ENCODE measurements at regions not wholly inside any gene's neighbourhood (a gene's known extent, or its start where the extent isn't known, plus 50 kb on each side); places are given as distances from the start of the nearest gene placed in this dataset.

DNA sequence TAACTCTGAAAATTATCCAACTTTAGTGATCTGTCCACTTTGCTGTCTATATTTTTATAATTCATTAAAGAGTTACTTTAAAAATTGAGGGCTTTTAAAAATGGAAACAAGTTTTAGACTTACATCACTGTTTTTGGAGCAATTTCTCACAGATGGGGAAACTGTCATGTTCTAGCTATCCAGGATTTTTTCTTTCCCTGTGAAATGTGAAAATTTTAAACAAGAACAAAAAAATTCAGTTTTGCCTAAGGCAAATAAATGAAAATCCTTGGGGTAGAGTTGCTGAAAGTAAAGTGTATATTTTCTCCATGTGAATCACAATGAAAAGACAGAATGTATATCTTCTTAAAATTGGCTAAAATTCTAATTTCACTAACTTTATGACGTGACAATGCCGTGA is 553.7 kb downstream of the MCTP2 start:
- no peak for TF ChIP-seq PATZ1 (CRISPR knock-in tag; IDR thresholded peaks at IDR 0.05; ENCODE audit: borderline replicate concordance)
- TF ChIP-seq ZNF70 (CRISPR knock-in tag; IDR thresholded peaks at IDR 0.05), result no peak
- no peak for TF ChIP-seq BACH2 (CRISPR knock-in tag; IDR thresholded peaks at IDR 0.05; ENCODE audit: borderline replicate concordance)
- TF ChIP-seq ZFP3 (CRISPR knock-in tag; IDR thresholded peaks at IDR 0.05), result no peak
- no peak for TF ChIP-seq CSRNP3 (CRISPR knock-in tag; IDR thresholded peaks at IDR 0.05)
- TF ChIP-seq CREB5 (CRISPR knock-in tag; IDR thresholded peaks at IDR 0.05; ENCODE audit: low read depth), result no peak
- TF ChIP-seq TOX (CRISPR knock-in tag; IDR thresholded peaks at IDR 0.05; ENCODE audit: borderline replicate concordance), result no peak

Data from SK-N-SH treated with all-trans-retinoic acid at 6 μM for 48 hours (cell line).